Nucleus accumbens (tissue), 56 donors: ENCODE measurements at regions not wholly inside any gene's neighbourhood (a gene's known extent, or its start where the extent isn't known, plus 50 kb on each side); places are given as distances from the start of the nearest gene placed in this dataset.
A peak's percentile ranks its signal among the peaks of the same experiment; 100 is the strongest.
"Not testable (repeated sequence)": the region's sequence is repeated elsewhere in the genome, so short reads cannot be mapped to it uniquely, and the experiment has no call there.

Source experiments
- DNase-seq, 56 donors: peaks; one replicate each; lab custom pipeline; 2025; lab: John Stamatoyannopoulos, UW

DNA sequence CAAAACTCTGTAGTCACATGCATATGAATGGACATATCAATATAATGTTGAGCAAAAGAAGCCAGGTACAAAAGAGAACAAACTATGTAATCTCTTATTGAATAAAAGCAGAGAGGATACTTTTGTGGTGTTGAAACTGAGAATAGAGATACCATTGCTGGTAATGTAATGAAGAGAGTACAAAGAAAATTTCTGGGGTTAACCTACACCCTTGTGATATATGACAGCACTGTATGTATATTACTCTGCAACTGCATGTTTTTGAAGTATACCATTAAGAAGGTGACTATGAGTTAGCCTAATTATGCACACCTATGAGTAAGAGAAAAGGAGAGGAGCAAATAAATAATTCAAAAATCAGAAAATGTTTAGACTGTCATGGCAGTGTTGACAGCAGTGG, 268.8 kb upstream of the DEFB112 start:
- no peak for DNase-seq

DNA sequence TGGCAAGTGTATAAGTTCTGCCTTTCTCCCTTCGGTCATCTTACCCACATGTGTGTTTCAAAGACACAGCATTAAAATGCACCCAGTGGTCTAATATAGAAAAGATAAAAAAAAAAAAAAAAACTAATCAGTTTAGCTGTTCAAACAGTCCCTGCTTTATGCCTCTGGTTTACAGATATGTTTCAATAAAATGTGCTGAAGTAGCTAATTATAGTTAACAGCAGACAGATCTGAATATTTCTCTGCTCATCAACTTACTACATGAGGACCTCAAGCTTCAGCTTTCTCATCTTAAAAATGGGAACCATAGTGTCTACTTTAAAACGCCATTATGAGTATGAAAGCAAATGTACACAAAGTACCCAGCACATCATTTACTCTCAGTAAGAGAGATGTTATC, 280.6 kb upstream of the DEFB112 start:
- no peak for DNase-seq

DNA sequence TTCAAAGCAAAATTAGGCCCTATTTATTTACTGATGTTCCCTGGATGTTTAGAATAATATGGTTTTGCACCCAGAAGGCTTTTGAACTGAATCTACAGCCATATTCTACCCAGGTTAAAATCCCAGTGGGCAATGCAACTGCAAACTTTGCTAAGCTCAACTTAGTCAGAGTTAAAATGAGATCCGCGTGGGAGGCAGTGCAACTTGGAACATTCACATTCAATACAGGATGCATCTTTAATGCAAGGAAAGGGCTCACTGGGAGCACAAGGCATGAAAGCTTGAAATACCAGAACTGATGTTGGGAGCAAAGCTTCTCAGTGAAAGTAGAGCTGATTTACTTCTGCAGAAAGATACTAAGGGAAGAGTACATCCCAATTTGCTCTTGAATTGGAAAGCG, 281.2 kb upstream of the DEFB112 start:
- no peak for DNase-seq

DNA sequence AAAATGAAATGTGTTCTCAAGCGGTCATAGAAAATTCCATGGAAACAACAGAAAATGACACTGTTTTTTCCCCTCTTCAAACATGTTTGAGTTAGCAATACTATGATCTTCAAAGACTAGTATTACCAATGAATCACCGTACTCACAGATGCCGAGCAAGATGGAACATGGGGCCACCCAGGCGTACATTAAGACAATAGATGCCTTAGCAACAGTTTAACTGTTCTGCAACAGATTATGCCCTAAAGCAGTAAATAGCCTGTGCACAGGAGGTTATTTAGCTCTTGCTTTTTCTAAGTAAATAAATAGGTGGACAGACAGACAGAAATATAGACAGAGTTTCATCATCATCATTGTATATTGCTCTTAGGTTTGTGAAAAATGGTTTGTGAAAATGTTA, 284.0 kb upstream of the DEFB112 start:
- no peak for DNase-seq

DNA sequence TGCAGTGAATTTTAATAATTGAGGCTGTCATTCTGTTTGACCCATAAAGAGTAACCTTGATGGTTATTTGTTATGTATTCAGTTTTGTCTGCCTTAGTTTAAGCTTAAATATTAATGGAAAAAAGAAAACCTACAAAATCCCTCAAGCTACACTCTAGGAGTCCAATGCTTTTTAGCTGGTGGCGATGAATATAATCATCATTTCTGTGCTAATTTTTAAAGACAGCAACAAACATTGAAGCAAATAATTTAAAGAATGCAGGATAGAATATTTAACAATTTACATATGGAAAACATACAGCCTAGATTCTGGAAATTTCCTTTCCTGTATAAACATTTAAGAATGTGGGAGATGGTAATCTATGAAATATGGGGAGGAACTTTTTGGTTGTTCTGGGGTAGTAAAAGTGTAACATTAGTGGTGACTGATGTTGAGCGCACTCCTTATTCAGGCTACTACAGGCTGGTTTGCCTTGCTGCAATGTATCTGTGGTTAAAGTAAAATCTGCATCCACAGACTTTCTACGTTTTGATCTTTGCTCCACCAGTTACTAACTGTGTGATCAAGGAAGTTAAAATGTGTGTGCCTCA, 287.9 kb upstream of the DEFB112 start:
- no peak for DNase-seq

DNA sequence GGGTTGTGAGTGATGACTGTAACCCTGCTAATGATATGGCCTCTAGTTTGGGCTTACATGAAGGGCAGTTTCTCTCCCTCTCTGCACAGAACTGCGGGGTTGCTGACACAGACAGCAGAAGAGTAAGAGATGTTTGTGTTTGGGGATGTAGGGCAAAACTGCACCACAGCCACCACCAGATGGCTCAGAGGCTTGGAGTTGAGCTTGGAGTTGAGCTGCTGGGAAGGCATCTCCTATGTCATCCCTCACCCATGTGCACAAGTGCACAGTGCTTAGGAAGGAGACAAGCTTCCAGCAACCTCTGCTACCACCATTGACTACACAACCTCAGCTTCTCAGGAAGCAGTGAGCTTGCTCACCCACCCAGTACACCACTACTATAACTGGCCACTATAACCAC, 303.9 kb upstream of the DEFB112 start:
- no peak for DNase-seq

DNA sequence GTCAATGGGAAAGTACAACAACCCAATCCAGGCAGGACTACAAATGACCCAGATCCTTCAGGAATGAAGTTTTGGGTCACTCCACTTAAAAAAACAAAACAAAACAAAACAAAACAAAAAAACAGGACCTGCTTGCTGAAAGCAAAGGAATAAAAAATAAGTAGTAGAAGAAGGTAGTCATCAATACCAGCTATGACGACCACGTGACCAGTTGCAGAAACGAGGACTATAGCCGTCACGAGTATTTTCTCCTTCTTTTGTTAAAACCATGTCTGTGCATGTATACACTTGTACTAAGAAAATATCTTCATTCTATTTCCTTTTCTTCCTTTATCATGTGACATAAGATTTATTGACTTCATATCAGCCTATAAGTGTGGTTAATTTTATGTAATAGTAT, 308.4 kb upstream of the DEFB112 start:
- no peak for DNase-seq

DNA sequence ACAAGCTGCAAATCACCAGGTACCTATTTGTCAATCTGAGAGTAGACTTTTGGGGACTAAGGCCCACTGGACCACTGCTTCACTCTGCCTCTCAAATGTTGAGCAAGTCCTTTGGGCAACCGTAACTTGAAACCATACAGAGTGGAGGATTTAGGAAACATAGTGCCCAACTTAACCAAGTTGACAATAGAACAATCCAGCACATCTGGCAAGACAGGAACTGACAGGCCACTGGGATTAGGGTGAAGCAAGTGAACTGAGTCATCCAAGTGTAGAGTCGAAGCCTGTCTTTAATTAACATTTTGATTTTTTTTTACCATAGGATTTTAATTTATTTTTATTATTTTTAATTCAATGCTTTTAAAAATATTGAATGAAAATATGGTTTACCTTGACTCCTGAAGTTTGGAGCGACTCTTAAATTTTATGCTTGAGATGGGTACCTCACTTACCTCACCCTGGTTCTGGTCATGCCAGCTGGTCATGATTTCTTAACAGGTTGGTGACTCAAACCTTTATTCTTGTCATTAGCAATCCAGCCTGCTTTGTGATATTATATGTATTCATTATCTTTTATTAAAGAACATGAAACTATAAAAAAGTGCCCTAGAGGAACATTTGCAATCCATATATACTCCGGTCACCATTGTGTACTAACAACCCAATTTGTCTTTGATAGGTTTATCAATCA, 312.1 kb upstream of the DEFB112 start:
- DNase-seq: no peak

DNA sequence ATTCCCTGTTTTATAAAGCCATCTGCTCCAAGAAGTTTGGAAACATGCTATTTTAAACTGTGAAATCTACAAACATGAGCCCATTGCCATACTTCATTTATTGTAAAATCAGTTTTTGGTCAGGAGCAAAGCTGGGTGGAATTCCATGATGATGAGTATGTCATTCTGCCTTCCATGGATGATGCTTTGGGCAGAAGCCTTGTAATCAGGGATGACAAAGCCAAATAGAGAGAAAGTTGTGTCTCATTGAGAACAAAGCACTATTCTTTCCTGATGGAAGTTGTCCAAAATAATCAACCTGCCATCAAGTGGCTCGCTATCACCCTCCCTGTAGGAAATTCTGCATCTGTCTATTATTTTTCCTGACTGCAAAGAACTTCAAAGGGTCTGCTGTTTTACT, 313.0 kb upstream of the DEFB112 start:
- DNase-seq: no peak

DNA sequence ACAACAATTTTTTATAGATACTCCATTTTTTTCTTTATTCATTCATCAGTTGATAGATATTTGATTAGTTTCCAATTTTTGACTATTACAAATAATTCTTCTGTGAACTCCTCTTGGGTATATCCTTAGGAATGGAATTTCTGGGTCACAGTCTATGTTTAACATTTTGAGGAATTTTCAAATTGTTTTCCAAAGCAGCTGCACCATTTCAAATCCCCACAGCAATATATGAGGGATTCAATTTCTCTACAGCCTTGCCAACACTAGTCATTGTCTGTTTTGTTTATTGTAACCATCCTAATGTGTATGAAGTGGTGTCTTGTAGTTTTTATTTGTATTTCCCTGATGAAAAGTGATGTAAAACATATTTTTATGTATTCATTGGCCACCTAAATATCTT, 320.3 kb upstream of the DEFB112 start:
- no peak for DNase-seq

DNA sequence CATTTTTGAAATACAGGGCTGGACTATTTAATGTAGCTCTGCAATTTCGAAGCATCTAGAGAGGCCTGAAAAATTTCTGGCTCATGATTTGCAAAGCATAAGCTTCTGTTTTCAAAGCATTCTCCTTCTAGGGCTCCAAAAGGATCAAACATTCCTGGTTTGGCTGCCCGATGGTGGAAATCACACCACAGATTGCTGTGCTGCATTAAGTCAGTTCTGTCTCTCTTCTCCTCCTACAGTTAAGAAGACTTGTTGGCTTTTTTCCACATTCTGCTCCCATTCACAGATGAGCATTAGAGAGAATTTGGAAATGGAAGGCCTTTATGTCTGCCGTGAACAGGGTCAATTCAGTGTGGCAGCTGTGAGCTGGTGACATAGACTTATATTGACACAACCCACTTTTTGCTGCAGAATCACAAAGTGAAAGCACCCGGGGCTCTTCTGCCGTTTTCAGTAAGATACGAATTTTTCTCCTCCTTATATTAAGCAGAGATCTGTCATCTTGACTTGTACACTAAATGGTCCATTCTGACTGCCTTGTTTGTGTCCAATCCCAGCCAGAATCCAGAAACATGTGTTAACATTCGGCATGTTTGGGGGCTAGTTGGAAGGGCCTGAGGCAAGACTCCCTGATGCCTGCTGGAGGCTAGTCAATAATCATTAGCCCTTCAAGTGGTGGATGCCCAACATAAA, 330.8 kb upstream of the DEFB112 start:
- no peak for DNase-seq

DNA sequence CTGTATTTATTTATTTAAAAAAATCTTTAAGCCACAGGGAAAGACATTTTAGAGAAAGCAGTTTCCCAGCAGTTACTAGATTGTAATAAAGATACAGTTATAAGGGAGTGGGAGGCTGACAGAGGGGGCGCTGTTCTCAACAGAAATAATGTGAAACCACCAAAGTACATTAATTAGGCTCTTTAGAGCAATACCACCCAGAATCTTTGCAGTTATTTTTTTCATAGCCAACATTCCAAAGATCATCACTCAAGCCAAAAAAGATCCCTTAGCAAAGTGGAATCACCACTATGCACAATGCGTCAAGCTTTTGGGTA, 331.3 kb upstream of the DEFB112 start:
- DNase-seq: peak in 1 of 56 donors; percentile 5

DNA sequence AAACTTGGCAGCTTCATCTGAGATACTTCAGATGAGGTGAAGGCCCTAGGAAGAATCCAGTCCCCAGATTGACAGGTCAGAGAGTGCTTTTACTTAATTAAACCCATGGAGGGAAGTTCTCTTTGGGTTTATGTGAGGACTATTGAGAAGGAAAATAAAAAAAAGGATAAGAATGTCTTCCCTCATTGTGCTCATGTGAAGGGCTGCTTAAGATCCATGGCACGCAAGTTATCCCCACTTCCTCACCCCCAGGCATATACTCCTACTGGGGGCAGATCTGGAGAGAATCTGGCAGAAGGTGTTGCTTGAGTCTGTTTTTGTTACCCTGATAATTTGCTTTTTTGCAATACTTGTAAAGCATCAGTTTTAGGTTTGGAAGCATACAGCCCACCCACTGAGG, 322.9 kb upstream of the TFAP2D start:
- no peak for DNase-seq

DNA sequence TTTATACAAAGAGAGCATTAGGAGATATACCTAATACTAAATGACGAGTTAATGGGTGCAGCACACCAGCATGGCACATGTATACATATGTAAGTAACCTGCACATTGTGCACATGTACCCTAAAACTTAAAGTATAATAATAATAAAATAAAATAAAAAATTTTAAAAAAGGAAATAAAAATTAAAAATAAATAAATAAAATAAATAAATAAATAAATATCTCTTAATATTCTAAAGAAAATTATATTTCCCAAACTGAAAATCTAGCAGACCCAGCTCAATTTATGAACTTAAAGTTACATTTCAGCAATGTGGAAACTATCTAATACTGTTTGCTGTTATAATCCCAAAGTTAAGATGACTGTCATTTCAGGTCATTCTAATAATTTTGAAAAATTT, 319.2 kb upstream of the TFAP2D start:
- not testable (repeated sequence) for DNase-seq

DNA sequence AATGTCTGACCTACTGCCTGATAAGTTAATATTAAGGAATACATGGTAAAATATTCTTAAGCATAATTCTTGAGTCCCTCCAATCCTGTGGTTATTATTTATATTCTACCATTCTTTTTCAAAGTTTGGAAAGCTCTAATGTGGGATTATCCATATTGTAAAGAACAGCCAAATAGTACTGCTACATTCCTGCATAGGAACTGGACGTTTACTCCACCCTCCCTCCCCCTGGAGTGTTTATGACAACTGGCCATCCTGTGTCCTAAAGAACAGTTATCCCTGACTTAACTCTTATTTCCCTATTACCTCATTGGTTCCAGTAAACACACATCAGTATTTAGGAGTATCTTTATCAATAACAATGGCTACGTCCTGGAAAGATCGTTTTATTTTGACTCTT, 308.7 kb upstream of the TFAP2D start:
- DNase-seq: no peak

DNA sequence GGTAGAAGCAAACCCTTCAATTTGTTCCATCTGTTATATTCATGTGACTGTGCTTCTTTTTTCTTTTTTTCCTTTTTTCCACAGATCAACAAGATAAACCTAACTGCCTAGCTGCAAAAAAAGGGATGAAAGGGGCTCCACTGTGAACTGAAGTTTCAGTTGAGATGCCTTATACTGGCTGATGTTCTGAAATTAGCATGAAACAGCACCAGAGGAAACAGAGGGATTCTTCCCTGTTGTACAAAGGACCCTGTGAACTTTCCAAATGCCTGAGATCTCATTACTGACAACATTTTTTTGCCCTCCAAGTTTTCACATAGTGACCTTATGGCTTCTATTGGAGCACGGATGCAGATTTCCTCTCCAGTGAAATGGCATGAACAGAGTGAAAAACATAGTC, 302.7 kb upstream of the TFAP2D start:
- DNase-seq: no peak

DNA sequence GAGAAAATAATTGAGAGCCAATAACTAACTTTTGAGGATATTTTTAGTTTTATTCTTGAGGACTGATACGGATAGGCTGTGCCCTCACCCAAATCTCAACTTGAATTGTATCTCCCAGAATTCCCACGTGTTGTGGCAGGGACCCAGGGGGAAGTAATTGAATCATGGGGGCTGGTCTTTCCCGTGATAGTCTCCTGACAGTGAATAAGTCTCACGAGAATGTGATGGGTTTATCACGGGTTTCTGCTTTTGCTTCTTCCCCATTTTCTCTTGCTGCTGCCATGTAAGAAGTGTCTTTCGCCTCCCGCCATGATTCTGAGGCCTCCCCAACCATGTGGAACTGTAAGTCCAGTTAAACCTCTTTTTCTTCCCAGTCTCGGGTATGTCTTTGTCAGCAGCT, 292.3 kb upstream of the TFAP2D start:
- not testable (repeated sequence) for DNase-seq

DNA sequence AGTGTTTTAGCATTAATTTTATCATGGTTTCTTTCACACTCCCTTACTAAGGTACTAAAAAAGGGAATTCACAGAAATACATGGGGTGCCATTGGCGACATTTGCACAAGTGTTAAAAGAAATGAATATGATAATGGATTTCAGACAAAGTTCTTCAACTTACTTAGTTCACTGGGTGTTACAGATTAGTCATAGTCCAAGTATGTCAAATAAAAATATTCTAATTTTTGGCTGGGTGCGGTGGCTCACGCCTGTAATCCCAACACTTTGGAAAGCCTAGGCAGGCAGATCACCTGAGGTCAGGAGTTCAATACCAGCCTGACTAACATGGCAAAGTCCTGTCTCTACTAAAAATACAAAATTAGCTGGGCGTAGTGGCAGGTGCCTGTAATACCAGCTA, 286.1 kb upstream of the TFAP2D start:
- no peak for DNase-seq

DNA sequence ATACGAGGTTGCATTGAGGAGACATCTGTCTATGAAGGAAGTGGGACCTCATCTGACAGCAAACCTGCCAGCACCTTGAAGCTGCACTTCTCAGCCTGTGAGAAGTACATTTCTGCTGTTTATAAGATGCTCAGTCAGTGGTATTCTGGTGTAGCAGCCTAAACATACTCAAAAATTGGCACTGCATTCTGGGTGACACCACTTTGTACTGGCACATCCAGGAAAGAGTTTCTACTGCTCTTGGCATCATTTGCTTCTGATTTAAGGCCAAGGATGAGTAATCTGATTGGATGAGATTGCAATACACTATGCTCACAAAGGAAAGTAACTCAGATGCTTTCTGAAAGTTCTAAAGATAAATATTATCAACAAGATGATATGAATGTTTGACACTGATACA, 275.4 kb upstream of the TFAP2D start:
- no peak for DNase-seq

DNA sequence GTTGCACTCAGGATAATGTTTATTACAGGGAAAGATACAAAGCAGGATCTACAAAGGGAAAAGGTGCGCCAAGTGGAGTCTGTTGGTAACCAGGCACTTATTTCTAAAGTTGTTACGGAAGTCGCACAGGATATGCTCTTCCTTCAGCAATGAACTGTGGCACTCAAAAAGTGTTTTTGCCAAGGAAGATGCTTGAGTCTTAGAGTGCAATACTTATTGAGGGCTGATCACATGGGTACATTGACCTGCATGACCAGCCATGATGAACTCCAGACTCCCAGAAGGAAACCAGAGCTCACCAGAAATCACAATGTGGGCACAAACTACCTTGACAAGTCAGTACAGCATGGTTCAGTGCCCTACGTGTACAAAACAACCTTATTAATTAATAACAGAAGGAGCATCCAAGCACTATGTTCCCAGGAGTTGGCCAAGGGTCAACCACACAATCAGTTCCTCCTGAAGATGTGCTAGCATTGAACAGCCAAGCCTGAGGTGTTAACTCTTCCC, 270.7 kb upstream of the TFAP2D start:
- DNase-seq: no peak

DNA sequence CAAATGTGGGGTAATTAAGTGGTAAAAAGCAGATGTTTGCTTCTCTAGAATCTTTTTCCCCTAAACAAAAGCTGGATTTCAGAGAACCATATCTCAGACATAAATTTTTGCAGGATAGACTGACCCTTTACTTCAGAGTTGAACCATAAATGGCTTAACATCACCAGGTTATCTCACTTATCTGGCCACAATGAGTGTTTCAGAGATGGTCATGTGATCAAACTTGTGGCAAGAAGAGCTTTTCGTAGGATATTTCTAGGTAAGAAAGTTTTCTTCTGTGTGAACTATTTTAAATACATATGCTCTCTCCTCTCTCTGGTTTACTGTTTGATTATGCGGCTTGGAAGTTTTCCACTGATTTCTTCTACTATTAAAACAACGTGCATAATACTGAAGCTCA, 270.2 kb upstream of the TFAP2D start:
- no peak for DNase-seq

DNA sequence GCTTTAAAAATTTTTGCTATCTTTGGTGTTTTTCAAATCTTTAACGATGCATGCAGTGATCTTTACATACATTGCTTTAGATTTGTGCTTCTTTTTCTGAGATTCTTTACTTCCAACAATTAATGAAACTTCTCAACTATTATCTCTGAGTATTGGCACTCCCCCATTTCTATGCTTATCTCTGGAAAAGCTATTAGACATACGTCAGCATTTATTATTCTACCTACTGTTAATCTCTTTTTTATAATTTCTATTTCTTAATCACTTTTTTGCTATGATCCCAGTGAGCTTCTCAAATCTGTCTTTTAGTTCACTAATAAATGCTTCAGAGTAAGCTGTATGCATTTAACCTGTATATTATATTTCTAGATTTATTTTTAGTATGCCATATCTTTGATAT, 264.2 kb upstream of the TFAP2D start:
- DNase-seq: no peak
